Mucosa of descending colon (tissue), 3 donors: ENCODE measurements at regions not wholly inside any gene's neighbourhood (a gene's known extent, or its start where the extent isn't known, plus 50 kb on each side); places are given as distances from the start of the nearest gene placed in this dataset.

Experiments
- ATAC-seq: fragments of 200-7000 bp; cut with Tn5 transposase; one replicate; pipeline ENCODE4 v1.9.1; 2020; ENCODE audit warnings: mild to moderate bottlenecking, moderate library complexity
- DNase-seq, 3 donors: peaks; one replicate each; pipeline ENCODE4 v3.0.0-alpha.2; 2020
- H3K36me3 ChIP-seq: fragments of 200-600 bp; one replicate; pipeline ENCODE4 v1.8.0; 2021; ENCODE audit warnings: low read depth, mild to moderate bottlenecking
- H3K4me1 ChIP-seq: fragments of 200-600 bp; one replicate; pipeline ENCODE4 v1.8.0; 2021; ENCODE audit warnings: low read depth, mild to moderate bottlenecking
- H3K4me3 ChIP-seq: fragments of 200-600 bp; one replicate; pipeline ENCODE4 v1.8.0; 2021; ENCODE audit warnings: mild to moderate bottlenecking
- H3K9me3 ChIP-seq: fragments of 200-600 bp; one replicate; pipeline ENCODE4 v1.8.0; 2021; ENCODE audit warnings: mild to moderate bottlenecking
- CTCF ChIP-seq: fragments of 200-600 bp; IDR thresholded peaks from one replicate; pipeline ENCODE4 v1.8.0; 2022; ENCODE audit warnings: antibody characterized with exemption, mild to moderate bottlenecking
- intact Hi-C, 2 donors: fragments of 100-400 bp; cut with DNase I in 1 of 2; cut with micrococcal nuclease in 1 of 2; formaldehyde crosslinking; loops; one replicate each; pipeline versions ENCODE4 v1.11.0 to v1.11.1; 2022; cut with DNase I, micrococcal nuclease
- donor health status: DM: no; HTN: no; CAD: no; lungs with moderate emphysema.
- donor health status: DM: no; HTN: no; CAD: no.
- donor health status: DM: no; HTN: yes; CAD: no.

- intact Hi-C loops, result no loop called here
- Histone ChIP-seq H3K4me1 (no peaks in the 10 kb centered on the region), H3K9me3 (no peaks in the 10 kb centered on the region), H3K36me3 (no peaks in the 10 kb centered on the region), H3K4me3 (no peak overlapping the region)
- no peak for TF ChIP-seq CTCF
- ATAC-seq (no peak), DNase-seq (no peak)
Observed at GRCh38 chr15:96011136-96011535, 319.4 kb upstream of the NR2F2 start.

DNA sequence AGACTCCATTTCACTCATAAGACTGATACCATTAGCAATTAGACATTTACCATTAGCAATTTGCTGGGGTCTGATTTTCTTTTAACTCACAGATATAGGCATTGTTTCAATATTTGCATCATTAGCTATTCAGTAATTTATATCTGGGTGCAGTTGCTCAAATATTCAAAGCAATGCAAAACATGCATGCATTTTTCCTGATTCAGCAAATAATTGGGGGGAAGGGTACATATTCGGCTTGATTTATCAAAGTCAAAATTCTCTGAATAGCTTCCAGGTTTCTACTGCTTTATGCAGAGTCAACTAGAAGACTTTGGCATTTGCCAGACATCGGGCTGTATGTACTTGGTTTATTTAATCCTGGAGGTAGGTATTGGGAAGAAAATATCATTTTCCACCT lies 315.6 kb upstream of the NR2F2 start:
- H3K4me3 ChIP-seq, result no peak overlapping the region
- H3K9me3 ChIP-seq, result no peaks in the 10 kb centered on the region
- H3K36me3 ChIP-seq, result no peaks in the 10 kb centered on the region
- ATAC-seq (no peak), DNase-seq (no peak)
- intact Hi-C loops, result no loop called here
- no peak for TF ChIP-seq CTCF
- H3K4me1 ChIP-seq, result no peaks in the 10 kb centered on the region

- ATAC-seq (no peak), DNase-seq (no peak)
- intact Hi-C loops, result no loop called here
Observed at GRCh38 chr15:96019114-96019513, 311.4 kb upstream of the NR2F2 start.

GRCh38 chr15:96020133-96020532 lies 310.4 kb upstream of the NR2F2 start:
- no peak for TF ChIP-seq CTCF
- ATAC-seq (no peak), DNase-seq (no peak)
- Histone ChIP-seq H3K9me3 (no peaks in the 10 kb centered on the region), H3K4me3 (no peak overlapping the region), H3K4me1 (no peaks in the 10 kb centered on the region), H3K36me3 (no peaks in the 10 kb centered on the region)
- intact Hi-C loops, result no loop called here

More at GRCh38 chr15:96019114-96019513, 311.4 kb upstream of the NR2F2 start:
- Histone ChIP-seq H3K9me3 (no peaks in the 10 kb centered on the region), H3K4me3 (no peak overlapping the region), H3K4me1 (no peaks in the 10 kb centered on the region), H3K36me3 (no peaks in the 10 kb centered on the region)
- no peak for TF ChIP-seq CTCF

GRCh38 chr15:96020797-96021196 lies 309.7 kb upstream of the NR2F2 start:
- ATAC-seq, result no peak
- no peaks in the 10 kb centered on the region for H3K4me1 ChIP-seq
- TF ChIP-seq CTCF, result no peak
- H3K9me3 ChIP-seq, result no peaks in the 10 kb centered on the region
- H3K4me3 ChIP-seq, result no peak overlapping the region
- H3K36me3 ChIP-seq, result no peaks in the 10 kb centered on the region
- intact Hi-C loops, result no loop called here
- no peak for DNase-seq

- ATAC-seq, result no peak
- Histone ChIP-seq H3K4me3 (no peak overlapping the region), H3K36me3 (no peaks in the 10 kb centered on the region), H3K9me3 (no peaks in the 10 kb centered on the region), H3K4me1 (no peaks in the 10 kb centered on the region)
- TF ChIP-seq CTCF, result no peak
- intact Hi-C loops, result no loop called here
- no peak for DNase-seq
Observed at GRCh38 chr15:96023081-96023480, 307.4 kb upstream of the NR2F2 start.
